Testis (tissue), 2 donors: ENCODE measurements at regions not wholly inside any gene's neighbourhood (a gene's known extent, or its start where the extent isn't known, plus 50 kb on each side); places are given as distances from the start of the nearest gene placed in this dataset.

Source experiments
- CTCF ChIP-seq, 3 experiments: fragments of 450-650 bp in 2 of 3; fragments of 200-600 bp in 1 of 3; sonication (generic) in 1 of 3; IDR thresholded peaks; one replicate each; pipeline ENCODE4 v1.5.1; 2016 to 2019; ENCODE audit warnings: antibody characterized with exemption in 3 of 3, mild to moderate bottlenecking in 2 of 3, moderate library complexity in 1 of 3
- POLR2A ChIP-seq: fragments of 450-650 bp; IDR thresholded peaks from one replicate; pipeline ENCODE4 v1.6.1; 2017; ENCODE audit warnings: antibody characterized with exemption, mild to moderate bottlenecking, moderate library complexity

- TF ChIP-seq CTCF (IDR thresholded peaks at IDR 0.05): no peak
- no peak for TF ChIP-seq POLR2A
These were observed 150.6 kb upstream of the TMEM72 start for GRCh38 chr10:44760513-44760912.
